ENCODE measurements at regions not wholly inside any gene's neighbourhood (a gene's known extent, or its start where the extent isn't known, plus 50 kb on each side); places are given as distances from the start of the nearest gene placed in this dataset.

DNA sequence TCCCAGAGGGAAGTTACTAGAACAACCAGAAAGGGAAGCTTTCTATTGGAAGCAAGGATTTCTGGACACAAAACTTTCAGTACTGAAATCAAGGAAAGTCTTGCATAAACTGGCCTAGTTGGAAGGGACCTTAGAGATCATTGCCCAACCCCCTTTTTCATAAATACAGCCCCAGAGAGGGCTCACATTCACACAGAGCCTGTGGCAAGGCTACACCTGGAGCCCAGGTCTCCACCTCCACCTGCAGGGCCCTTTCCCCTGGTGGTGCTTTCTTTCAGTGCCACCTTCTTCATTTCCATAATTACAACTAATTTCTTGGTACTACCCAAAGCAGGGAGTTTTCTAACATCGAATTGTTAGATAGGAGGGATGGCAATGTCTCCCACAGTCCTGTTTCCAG, 85.7 kb downstream of the ADRB2 start:
- Histone ChIP-seq H2BK15ac (ENCODE audit: low read depth, low read length) (no peak overlapping the region), H3K4me1 (ENCODE audit: insufficient read depth, low read length) (peaks cover 10% of the 10 kb centered on the region; the same call in 1 of the 2 replicates), H3K9ac (ENCODE audit: extremely low read depth, insufficient read length, low read length) (no peak overlapping the region), H3K23ac (ENCODE audit: insufficient read length, low read depth, low read length) (no peak overlapping the region), H2BK5ac (ENCODE audit: insufficient read length, low read length) (no peak overlapping the region), H4K5ac (ENCODE audit: insufficient read length, low read depth, low read length) (no peak overlapping the region), H2AFZ (ENCODE audit: low read length) (no peak overlapping the region), H4K20me1 (ENCODE audit: control insufficient read depth, insufficient read depth, insufficient read length) (no peaks in the 10 kb centered on the region), H3K27me3 (ENCODE audit: insufficient read depth, low read length) (no peaks in the 10 kb centered on the region), H3K4ac (ENCODE audit: low read depth, low read length) (no peak overlapping the region), H3K4me2 (ENCODE audit: insufficient read depth, insufficient read length, low read length) (no peak overlapping the region), H4K8ac (replicated peaks; ENCODE audit: insufficient read length, low read depth, low read length) (no peak overlapping the region), H3K56ac (ENCODE audit: insufficient read length, low read depth, low read length) (no peak overlapping the region), H3K14ac (ENCODE audit: insufficient read depth, low read length) (no peak overlapping the region; the same call in 1 of the 2 replicates), H3K79me2 (ENCODE audit: insufficient read depth, low read length) (no peaks in the 10 kb centered on the region), H3K79me1 (ENCODE audit: insufficient read depth, low read depth, low read length, poor library complexity, severe bottlenecking) (no peaks in the 10 kb centered on the region), H2BK20ac (ENCODE audit: low read depth, low read length, poor library complexity, severe bottlenecking) (no peak overlapping the region), H3K23me2 (ENCODE audit: insufficient read length, low read depth, low read length, poor library complexity, severe bottlenecking) (no peaks in the 10 kb centered on the region), H4K91ac (ENCODE audit: insufficient read length, low read depth, low read length) (no peak overlapping the region), H3T11ph (ENCODE audit: low read length) (no peak overlapping the region), H3K9me3 (ENCODE audit: control insufficient read depth, low read depth, low read length) (no peaks in the 10 kb centered on the region), H3K18ac (ENCODE audit: insufficient read length, low read depth, low read length) (no peak overlapping the region), H2BK12ac (ENCODE audit: insufficient read length, low read depth, low read length) (no peak overlapping the region), H2AK5ac (ENCODE audit: insufficient read length, low read length) (no peak overlapping the region), H2BK120ac (ENCODE audit: low read depth, low read length, poor library complexity, severe bottlenecking) (no peak overlapping the region), H3K27ac (ENCODE audit: insufficient read length, low read depth, low read length) (no peak overlapping the region)
- Mint-ChIP-seq H3K4me1 (peaks cover 35 to 38% of the 10 kb centered on the region in 2 experiments), H3K9me3 (no peaks in the 10 kb centered on the region), H3K36me3 (ENCODE audit: insufficient read depth in 1 of 3, low read depth in 3 of 3) (no peaks in the 10 kb centered on the region), H3K27ac (peak overlapping the region in 2 of 3 experiments; percentile 99; a peak in 3 of 7 replicates), H3K27me3 (ENCODE audit: low read depth) (no peaks in the 10 kb centered on the region; the same call in 1 of the 2 replicates), H3K4me3 (no peak overlapping the region)
- no CpG with 5 or more reads among the region's 1 CpG for WGBS (ENCODE audit: extremely low coverage, insufficient read length, low lambda C conversion rate)
- no peak for DNase-seq
- TF ChIP-seq, protein P1, sequence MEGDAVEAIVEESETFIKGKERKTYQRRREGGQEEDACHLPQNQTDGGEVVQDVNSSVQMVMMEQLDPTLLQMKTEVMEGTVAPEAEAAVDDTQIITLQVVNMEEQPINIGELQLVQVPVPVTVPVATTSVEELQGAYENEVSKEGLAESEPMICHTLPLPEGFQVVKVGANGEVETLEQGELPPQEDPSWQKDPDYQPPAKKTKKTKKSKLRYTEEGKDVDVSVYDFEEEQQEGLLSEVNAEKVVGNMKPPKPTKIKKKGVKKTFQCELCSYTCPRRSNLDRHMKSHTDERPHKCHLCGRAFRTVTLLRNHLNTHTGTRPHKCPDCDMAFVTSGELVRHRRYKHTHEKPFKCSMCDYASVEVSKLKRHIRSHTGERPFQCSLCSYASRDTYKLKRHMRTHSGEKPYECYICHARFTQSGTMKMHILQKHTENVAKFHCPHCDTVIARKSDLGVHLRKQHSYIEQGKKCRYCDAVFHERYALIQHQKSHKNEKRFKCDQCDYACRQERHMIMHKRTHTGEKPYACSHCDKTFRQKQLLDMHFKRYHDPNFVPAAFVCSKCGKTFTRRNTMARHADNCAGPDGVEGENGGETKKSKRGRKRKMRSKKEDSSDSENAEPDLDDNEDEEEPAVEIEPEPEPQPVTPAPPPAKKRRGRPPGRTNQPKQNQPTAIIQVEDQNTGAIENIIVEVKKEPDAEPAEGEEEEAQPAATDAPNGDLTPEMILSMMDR (conservative IDR thresholded peaks at IDR 0.05): no peak
